Esophagus muscularis mucosa (tissue), 4 donors: ENCODE measurements at regions not wholly inside any gene's neighbourhood (a gene's known extent, or its start where the extent isn't known, plus 50 kb on each side); places are given as distances from the start of the nearest gene placed in this dataset.

ENCODE experiments used
- CTCF ChIP-seq, 3 experiments: fragments of 200-600 bp in 2 of 3; fragments of 450-650 bp in 1 of 3; sonication (generic) in 2 of 3; IDR thresholded peaks; one replicate each; pipeline ENCODE4 v1.5.1; 2017 to 2019; ENCODE audit warnings: antibody characterized with exemption in 3 of 3, mild to moderate bottlenecking in 2 of 3, moderate library complexity in 1 of 3
- EP300 ChIP-seq: sonication (generic); formaldehyde crosslinking; IDR thresholded peaks from one replicate; pipeline ENCODE4 v1.6.1; 2017; ENCODE audit warnings: antibody characterized with exemption
- POLR2A ChIP-seq: fragments of 450-650 bp; IDR thresholded peaks from one replicate; pipeline ENCODE4 v1.6.1; 2017; ENCODE audit warnings: antibody characterized with exemption, moderate library complexity, mild to moderate bottlenecking, low read depth
- POLR2AphosphoS5 ChIP-seq, 2 donors: sonication (generic); formaldehyde crosslinking; IDR thresholded peaks; one replicate each; pipeline ENCODE4 v1.6.1; 2017; ENCODE audit warnings: antibody characterized with exemption in 2 of 2

DNA sequence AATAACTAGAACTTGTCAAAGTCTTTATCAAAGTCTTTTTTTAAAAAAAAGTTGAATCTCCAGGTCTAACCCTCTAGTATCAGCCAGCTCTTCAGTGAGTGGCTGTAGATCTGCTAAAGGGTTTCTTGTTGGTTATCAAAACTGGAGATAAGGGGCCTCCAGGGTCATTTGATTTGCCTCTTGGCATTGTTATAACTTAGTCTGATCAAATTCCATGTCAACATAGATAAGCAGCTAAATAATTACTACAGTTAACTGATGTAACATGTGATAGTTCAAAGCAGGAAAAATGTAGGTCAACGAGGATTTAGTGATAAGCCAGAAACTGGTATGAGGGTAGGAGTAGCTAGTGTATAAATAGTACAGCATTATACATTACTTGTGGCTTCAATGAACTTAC lies 465.1 kb downstream of the PDHA2 start:
- TF ChIP-seq CTCF (IDR thresholded peaks at IDR 0.05) (no peak), POLR2A (no peak), POLR2AphosphoS5 (IDR thresholded peaks at IDR 0.05) (no peak), EP300 (no peak)
